Peyer's patch (tissue), 4 donors: ENCODE measurements at regions not wholly inside any gene's neighbourhood (a gene's known extent, or its start where the extent isn't known, plus 50 kb on each side); places are given as distances from the start of the nearest gene placed in this dataset.

Experiments used
- POLR2A ChIP-seq, 2 donors: fragments of 450-650 bp; IDR thresholded peaks; one replicate each; pipeline ENCODE4 v1.5.1; 2017; ENCODE audit warnings: antibody characterized with exemption in 2 of 2, mild to moderate bottlenecking in 2 of 2, moderate library complexity in 2 of 2
- TF ChIP-seq, protein P1 (sequence below), 6 experiments: fragments of 450-650 bp in 4 of 6; fragments of 200-600 bp in 2 of 6; sonication (generic) in 1 of 6; IDR thresholded peaks; one replicate each; pipeline ENCODE4 v1.5.1; 2017 to 2019; ENCODE audit warnings: antibody characterized with exemption in 6 of 6, mild to moderate bottlenecking in 3 of 6, moderate library complexity in 1 of 6

DNA sequence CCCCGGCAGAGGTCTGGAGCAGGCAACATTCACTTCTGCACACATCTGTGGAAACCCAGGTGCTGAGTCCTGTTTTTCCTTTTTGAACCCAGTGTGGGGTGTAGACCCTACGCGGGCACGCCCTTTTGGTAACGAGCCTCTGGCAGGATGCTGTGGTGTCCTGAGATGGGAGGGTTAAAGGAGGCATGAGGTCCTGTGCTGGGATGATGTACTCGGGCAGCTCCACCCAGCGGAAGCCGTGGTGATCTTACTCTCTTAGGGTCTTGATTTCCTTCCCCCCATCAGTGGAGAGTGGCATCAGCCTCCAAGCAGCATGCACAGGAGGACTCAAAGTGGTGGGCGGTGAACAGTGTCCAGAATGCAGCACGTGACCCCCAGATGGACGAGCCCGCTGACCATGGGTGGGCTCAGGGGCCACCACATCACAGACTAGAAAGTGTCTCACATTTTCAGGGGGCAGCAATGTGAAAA is 148.6 kb downstream of the DNAJB6 start:
- TF ChIP-seq, protein P1, sequence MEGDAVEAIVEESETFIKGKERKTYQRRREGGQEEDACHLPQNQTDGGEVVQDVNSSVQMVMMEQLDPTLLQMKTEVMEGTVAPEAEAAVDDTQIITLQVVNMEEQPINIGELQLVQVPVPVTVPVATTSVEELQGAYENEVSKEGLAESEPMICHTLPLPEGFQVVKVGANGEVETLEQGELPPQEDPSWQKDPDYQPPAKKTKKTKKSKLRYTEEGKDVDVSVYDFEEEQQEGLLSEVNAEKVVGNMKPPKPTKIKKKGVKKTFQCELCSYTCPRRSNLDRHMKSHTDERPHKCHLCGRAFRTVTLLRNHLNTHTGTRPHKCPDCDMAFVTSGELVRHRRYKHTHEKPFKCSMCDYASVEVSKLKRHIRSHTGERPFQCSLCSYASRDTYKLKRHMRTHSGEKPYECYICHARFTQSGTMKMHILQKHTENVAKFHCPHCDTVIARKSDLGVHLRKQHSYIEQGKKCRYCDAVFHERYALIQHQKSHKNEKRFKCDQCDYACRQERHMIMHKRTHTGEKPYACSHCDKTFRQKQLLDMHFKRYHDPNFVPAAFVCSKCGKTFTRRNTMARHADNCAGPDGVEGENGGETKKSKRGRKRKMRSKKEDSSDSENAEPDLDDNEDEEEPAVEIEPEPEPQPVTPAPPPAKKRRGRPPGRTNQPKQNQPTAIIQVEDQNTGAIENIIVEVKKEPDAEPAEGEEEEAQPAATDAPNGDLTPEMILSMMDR (IDR thresholded peaks at IDR 0.05), result no peak
- no peak for TF ChIP-seq POLR2A (IDR thresholded peaks at IDR 0.05)
